CD14-positive monocyte (primary cell): ENCODE measurements at regions not wholly inside any gene's neighbourhood (a gene's known extent, or its start where the extent isn't known, plus 50 kb on each side); places are given as distances from the start of the nearest gene placed in this dataset.

Experiments
- DNase-seq, 3 donors: peaks; one replicate each; pipeline ENCODE4 v3.0.0-alpha.2; 2011 to 2022
- H2AFZ ChIP-seq: 2 replicates; pipeline ENCODE4 v1.6.0; 2012; ENCODE audit warnings: mild to moderate bottlenecking, low read depth, low read length, inconsistent platforms; ENCODE audit not compliant: insufficient read depth, poor library complexity, severe bottlenecking
- H3K27ac ChIP-seq, 2 donors: 1 replicate in 1 of 2; 2 replicates in 1 of 2; pipeline ENCODE4 v1.5.1; 2012 to 2013; ENCODE audit warnings: low read length in 2 of 2, control low read depth in 1 of 2, inconsistent platforms in 1 of 2, low read depth in 1 of 2, mild to moderate bottlenecking in 1 of 2
- H3K27me3 ChIP-seq, 2 donors: one replicate each; pipeline versions ENCODE4 v1.6.0 to v1.6.1; 2011 to 2013; ENCODE audit warnings: low read length in 2 of 2; ENCODE audit not compliant: control insufficient read depth in 2 of 2, insufficient read depth in 2 of 2
- H3K36me3 ChIP-seq, 2 donors: replicated peaks in 1 of 2; 1 replicate in 1 of 2; 2 replicates in 1 of 2; pipeline versions ENCODE4 v1.5.1 to v1.6.1; 2012 to 2013; ENCODE audit warnings: low read length in 2 of 2, control low read depth in 1 of 2, inconsistent platforms in 1 of 2, mild to moderate bottlenecking in 1 of 2; ENCODE audit not compliant: insufficient read depth in 2 of 2, control insufficient read depth in 1 of 2
- H3K4me1 ChIP-seq, 2 donors: 1 replicate in 1 of 2; 2 replicates in 1 of 2; pipeline versions ENCODE4 v1.5.1 to v1.6.1; 2012 to 2013; ENCODE audit warnings: low read length in 2 of 2, control low read depth in 1 of 2, inconsistent platforms in 1 of 2, mild to moderate bottlenecking in 1 of 2, moderate library complexity in 1 of 2; ENCODE audit not compliant: insufficient read depth in 2 of 2, control insufficient read depth in 1 of 2
- H3K4me2 ChIP-seq: replicated peaks from 2 replicates; pipeline ENCODE3; 2012; ENCODE audit warnings: low read length, moderate library complexity, mild to moderate bottlenecking; ENCODE audit not compliant: poor library complexity, severe bottlenecking; ENCODE audit errors: extremely low read depth
- H3K4me3 ChIP-seq, 3 experiments: fragments of 200-600 bp in 1 of 3; sonication (generic) in 1 of 3; replicated peaks in 1 of 3; 1 replicate in 2 of 3; 2 replicates in 1 of 3; pipeline ENCODE4 v1.5.1; 2011 to 2013; ENCODE audit warnings: low read length in 3 of 3, mild to moderate bottlenecking in 3 of 3, control low read depth in 2 of 3, low read depth in 2 of 3, inconsistent platforms in 1 of 3, moderate library complexity in 1 of 3
- H3K79me2 ChIP-seq: 2 replicates; pipeline ENCODE4 v1.6.0; 2012; ENCODE audit warnings: mild to moderate bottlenecking, control low read depth, inconsistent platforms, low read length, moderate library complexity; ENCODE audit not compliant: insufficient read depth
- H3K9ac ChIP-seq: 2 replicates; pipeline ENCODE4 v1.6.0; 2017; ENCODE audit warnings: low read length, mild to moderate bottlenecking; ENCODE audit not compliant: insufficient read depth, poor library complexity, severe bottlenecking
- H3K9me3 ChIP-seq, 2 donors: replicated peaks in 1 of 2; 1 replicate in 1 of 2; 2 replicates in 1 of 2; pipeline versions ENCODE4 v1.5.1 to v1.6.1; 2012 to 2013; ENCODE audit warnings: low read length in 2 of 2, control low read depth in 1 of 2; ENCODE audit not compliant: control insufficient read depth in 1 of 2, insufficient read depth in 1 of 2
- H4K20me1 ChIP-seq: 2 replicates; pipeline ENCODE4 v1.6.0; 2012; ENCODE audit warnings: mild to moderate bottlenecking, low read length, control low read depth, moderate library complexity; ENCODE audit not compliant: insufficient read depth
- H3K27ac Mint-ChIP-seq, 7 donors: one replicate each; pipeline ENCODE4 v1.8.0; 2020; ENCODE audit warnings: mild to moderate bottlenecking in 7 of 7, mixed read lengths in 7 of 7, moderate library complexity in 6 of 7, inconsistent platforms in 2 of 7
- H3K27me3 Mint-ChIP-seq, 3 donors: one replicate each; pipeline ENCODE4 v1.8.0; 2021 to 2022; ENCODE audit warnings: low read depth in 3 of 3, mild to moderate bottlenecking in 3 of 3, mixed read lengths in 3 of 3, moderate library complexity in 3 of 3, inconsistent platforms in 1 of 3
- H3K36me3 Mint-ChIP-seq, 2 donors: one replicate each; pipeline ENCODE4 v1.8.0; 2020; ENCODE audit warnings: mixed read lengths in 2 of 2, inconsistent platforms in 1 of 2, mild to moderate bottlenecking in 1 of 2
- H3K4me1 Mint-ChIP-seq: one replicate; pipeline ENCODE4 v1.8.0; 2020; ENCODE audit warnings: mild to moderate bottlenecking, mixed read lengths
- H3K4me3 Mint-ChIP-seq, 2 donors: one replicate each; pipeline ENCODE4 v1.8.0; 2020; ENCODE audit warnings: mild to moderate bottlenecking in 2 of 2, mixed read lengths in 2 of 2, moderate library complexity in 1 of 2
- H3K9me3 Mint-ChIP-seq, 7 donors: one replicate each; pipeline ENCODE4 v1.8.0; 2020 to 2022; ENCODE audit warnings: mixed read lengths in 7 of 7, mild to moderate bottlenecking in 6 of 7, moderate library complexity in 6 of 7, inconsistent platforms in 2 of 7
- WGBS: methylation state at CpG from one replicate; pipeline ENCODE4 v1.1.5; 2013; ENCODE audit warnings: missing lambda C conversion rate; ENCODE audit not compliant: insufficient coverage; 5-methylcytosine and 5-hydroxymethylcytosine counted together
- intact Hi-C, 2 donors: fragments of 100-400 bp; cut with micrococcal nuclease; formaldehyde crosslinking; loops; one replicate each; pipeline versions ENCODE4 v1.15.0 to v1.15.1; 2023
- TF ChIP-seq, protein P1 (sequence below): fragments of 200-600 bp; IDR thresholded peaks from one replicate; pipeline ENCODE4 v1.8.0; 2022; ENCODE audit warnings: antibody characterized with exemption, mild to moderate bottlenecking

DNA sequence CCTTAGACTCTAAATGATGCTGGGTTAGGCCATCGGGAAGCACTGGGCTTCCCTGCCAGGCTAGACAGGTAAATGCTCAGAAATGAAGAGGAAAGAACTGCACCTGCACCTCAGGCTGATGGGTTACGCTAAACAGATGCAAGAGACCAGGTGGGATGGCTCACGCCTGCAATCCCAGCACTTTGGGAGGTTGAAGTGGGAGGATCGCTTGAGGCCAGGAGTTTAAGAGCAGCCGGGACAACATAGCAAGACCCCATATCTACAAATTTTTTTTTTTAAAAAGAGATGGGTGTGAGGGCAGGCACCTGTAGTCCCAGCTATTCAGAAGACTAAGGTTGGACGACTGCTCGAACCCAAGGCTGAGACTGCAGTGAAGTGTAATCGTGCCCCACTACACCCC is 634.7 kb downstream of the UQCRFS1 start:
- Histone ChIP-seq H3K9me3 (no peaks in the 10 kb centered on the region), H3K27me3 (no peaks in the 10 kb centered on the region), H3K9ac (no peak overlapping the region), H3K4me2 (no peak overlapping the region), H3K79me2 (no peaks in the 10 kb centered on the region), H3K4me1 (no peaks in the 10 kb centered on the region), H2AFZ (no peak overlapping the region), H3K27ac (no peak overlapping the region), H3K36me3 (no peaks in the 10 kb centered on the region), H3K4me3 (no peak overlapping the region), H4K20me1 (no peaks in the 10 kb centered on the region)
- intact Hi-C loops: no loop called here
- H3K4me3 Mint-ChIP-seq: no peak overlapping the region
- H3K36me3 Mint-ChIP-seq: no peaks in the 10 kb centered on the region
- WGBS: 100% methylated on average over 2 of the region's 8 CpGs
- H3K27ac Mint-ChIP-seq: no peak overlapping the region
- H3K27me3 Mint-ChIP-seq: peaks cover 2 to 3% (median 2%) of the 10 kb centered on the region in 3 donors
- TF ChIP-seq, protein P1, sequence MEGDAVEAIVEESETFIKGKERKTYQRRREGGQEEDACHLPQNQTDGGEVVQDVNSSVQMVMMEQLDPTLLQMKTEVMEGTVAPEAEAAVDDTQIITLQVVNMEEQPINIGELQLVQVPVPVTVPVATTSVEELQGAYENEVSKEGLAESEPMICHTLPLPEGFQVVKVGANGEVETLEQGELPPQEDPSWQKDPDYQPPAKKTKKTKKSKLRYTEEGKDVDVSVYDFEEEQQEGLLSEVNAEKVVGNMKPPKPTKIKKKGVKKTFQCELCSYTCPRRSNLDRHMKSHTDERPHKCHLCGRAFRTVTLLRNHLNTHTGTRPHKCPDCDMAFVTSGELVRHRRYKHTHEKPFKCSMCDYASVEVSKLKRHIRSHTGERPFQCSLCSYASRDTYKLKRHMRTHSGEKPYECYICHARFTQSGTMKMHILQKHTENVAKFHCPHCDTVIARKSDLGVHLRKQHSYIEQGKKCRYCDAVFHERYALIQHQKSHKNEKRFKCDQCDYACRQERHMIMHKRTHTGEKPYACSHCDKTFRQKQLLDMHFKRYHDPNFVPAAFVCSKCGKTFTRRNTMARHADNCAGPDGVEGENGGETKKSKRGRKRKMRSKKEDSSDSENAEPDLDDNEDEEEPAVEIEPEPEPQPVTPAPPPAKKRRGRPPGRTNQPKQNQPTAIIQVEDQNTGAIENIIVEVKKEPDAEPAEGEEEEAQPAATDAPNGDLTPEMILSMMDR: no peak
- peaks cover 0 to 16% (median 5%) of the 10 kb centered on the region in 7 donors for H3K9me3 Mint-ChIP-seq
- DNase-seq: no peak
- no peaks in the 10 kb centered on the region for H3K4me1 Mint-ChIP-seq

DNA sequence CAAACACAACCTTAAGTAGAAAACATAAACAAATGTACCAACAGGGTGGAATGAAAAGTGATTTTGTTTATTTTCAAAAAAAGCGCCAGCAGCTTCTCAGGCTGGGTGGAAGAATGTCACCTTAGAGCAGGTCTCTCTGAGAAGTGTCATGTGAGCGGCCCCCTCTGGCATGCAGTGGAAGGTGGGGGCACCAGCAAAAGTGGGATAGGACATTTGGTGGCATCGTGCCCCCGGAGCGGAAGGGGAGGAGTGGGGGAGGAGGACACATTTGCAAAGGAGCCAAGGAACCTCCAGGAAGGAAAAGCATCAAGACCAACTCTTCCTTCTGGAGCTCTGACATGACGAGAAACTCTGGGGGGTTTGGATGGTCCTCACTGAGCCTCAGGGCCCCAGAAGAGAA is 635.3 kb downstream of the UQCRFS1 start:
- H3K4me3 Mint-ChIP-seq: no peak overlapping the region
- Histone ChIP-seq H3K9me3 (no peaks in the 10 kb centered on the region), H3K27ac (no peak overlapping the region), H3K36me3 (no peaks in the 10 kb centered on the region), H3K4me3 (no peak overlapping the region), H3K9ac (no peak overlapping the region), H3K27me3 (no peaks in the 10 kb centered on the region), H3K4me2 (no peak overlapping the region), H3K79me2 (no peaks in the 10 kb centered on the region), H3K4me1 (no peaks in the 10 kb centered on the region), H4K20me1 (no peaks in the 10 kb centered on the region), H2AFZ (no peak overlapping the region)
- H3K27me3 Mint-ChIP-seq: peaks cover 2 to 3% (median 2%) of the 10 kb centered on the region in 3 donors
- TF ChIP-seq, protein P1: no peak
- H3K27ac Mint-ChIP-seq: no peak overlapping the region
- H3K4me1 Mint-ChIP-seq: no peaks in the 10 kb centered on the region
- WGBS: 84% methylated on average over 6 of the region's 6 CpGs
- intact Hi-C loops: no loop called here
- no peaks in the 10 kb centered on the region for H3K36me3 Mint-ChIP-seq
- no peak for DNase-seq
- H3K9me3 Mint-ChIP-seq: peaks cover 0 to 16% (median 5%) of the 10 kb centered on the region in 7 donors
